Esophagus muscularis mucosa (tissue), 3 donors: ENCODE measurements at regions not wholly inside any gene's neighbourhood (a gene's known extent, or its start where the extent isn't known, plus 50 kb on each side); places are given as distances from the start of the nearest gene placed in this dataset.

Experiments used
- CTCF ChIP-seq, 3 experiments: fragments of 200-600 bp in 2 of 3; fragments of 450-650 bp in 1 of 3; sonication (generic) in 2 of 3; IDR thresholded peaks; one replicate each; pipeline ENCODE4 v1.5.1; 2017 to 2019; ENCODE audit warnings: antibody characterized with exemption in 3 of 3, mild to moderate bottlenecking in 2 of 3, moderate library complexity in 1 of 3
- POLR2A ChIP-seq: fragments of 450-650 bp; IDR thresholded peaks from one replicate; pipeline ENCODE4 v1.6.1; 2017; ENCODE audit warnings: antibody characterized with exemption, moderate library complexity, mild to moderate bottlenecking, low read depth

- no peak for TF ChIP-seq POLR2A
- no peak for TF ChIP-seq CTCF (IDR thresholded peaks at IDR 0.05)
These were observed 73.6 kb upstream of the SMIM36 start for GRCh38 chr17:55584861-55585260.
